ENCODE measurements at regions not wholly inside any gene's neighbourhood (a gene's known extent, or its start where the extent isn't known, plus 50 kb on each side); places are given as distances from the start of the nearest gene placed in this dataset.

DNA sequence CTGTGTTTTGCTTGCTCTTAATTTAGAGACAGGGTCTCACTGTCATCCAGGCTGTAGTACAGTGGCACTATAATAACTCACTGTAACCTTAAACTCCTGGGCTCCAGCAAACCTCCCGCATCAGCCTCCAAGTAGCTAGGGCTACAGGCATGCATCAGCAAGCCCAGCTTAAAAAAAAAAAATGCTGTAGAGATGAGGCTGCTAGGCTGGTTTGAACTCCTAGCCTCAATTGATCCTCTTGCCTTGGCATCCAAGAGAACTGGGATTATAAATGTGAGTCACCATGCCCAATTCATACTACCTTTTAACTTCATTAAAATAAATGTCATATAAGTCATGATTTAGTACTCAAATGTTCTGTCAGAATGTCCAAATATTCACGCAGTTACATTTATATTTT lies 2195.7 kb upstream of the C9orf72 start:
- H3K4me1 Mint-ChIP-seq (ENCODE audit: low read depth), result no peaks in the 10 kb centered on the region
- TF ChIP-seq, protein P1, sequence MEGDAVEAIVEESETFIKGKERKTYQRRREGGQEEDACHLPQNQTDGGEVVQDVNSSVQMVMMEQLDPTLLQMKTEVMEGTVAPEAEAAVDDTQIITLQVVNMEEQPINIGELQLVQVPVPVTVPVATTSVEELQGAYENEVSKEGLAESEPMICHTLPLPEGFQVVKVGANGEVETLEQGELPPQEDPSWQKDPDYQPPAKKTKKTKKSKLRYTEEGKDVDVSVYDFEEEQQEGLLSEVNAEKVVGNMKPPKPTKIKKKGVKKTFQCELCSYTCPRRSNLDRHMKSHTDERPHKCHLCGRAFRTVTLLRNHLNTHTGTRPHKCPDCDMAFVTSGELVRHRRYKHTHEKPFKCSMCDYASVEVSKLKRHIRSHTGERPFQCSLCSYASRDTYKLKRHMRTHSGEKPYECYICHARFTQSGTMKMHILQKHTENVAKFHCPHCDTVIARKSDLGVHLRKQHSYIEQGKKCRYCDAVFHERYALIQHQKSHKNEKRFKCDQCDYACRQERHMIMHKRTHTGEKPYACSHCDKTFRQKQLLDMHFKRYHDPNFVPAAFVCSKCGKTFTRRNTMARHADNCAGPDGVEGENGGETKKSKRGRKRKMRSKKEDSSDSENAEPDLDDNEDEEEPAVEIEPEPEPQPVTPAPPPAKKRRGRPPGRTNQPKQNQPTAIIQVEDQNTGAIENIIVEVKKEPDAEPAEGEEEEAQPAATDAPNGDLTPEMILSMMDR (IDR thresholded peaks at IDR 0.05), result no peak
- ATAC-seq (no peak), DNase-seq (no peak)
- no peak overlapping the region for H3K4me3 Mint-ChIP-seq
- no peak overlapping the region for H3K27ac Mint-ChIP-seq
- intact Hi-C loops (cut with micrococcal nuclease), result no loop called here
- peaks cover 4% of the 10 kb centered on the region for H3K9me3 Mint-ChIP-seq
- CTCF ChIA-PET, result no interaction called here
- H3K27me3 Mint-ChIP-seq, result no peaks in the 10 kb centered on the region
- POLR2A ChIA-PET, result no interaction called here
- no peaks in the 10 kb centered on the region for H3K36me3 Mint-ChIP-seq (ENCODE audit: low read depth)

DNA sequence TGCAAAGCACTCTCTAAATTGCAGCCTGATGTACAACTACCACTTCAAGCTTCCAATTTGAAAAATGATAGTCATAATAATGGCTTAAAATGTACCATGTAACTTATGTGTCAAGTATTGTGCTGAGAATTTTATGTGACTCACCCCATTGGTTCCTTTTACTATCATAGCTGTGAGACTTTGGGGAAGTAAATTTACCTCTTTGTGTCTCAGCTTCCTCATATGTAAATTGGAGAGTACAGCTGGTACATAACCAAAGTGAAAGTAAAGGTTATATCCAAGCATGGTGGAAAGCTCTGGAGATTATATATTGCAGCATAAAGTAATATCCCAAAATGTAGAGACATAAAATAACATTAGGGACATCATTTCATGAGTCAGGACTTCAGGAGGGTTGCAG lies 2200.4 kb upstream of the C9orf72 start:
- ATAC-seq (no peak), DNase-seq (no peak)
- Mint-ChIP-seq H3K27me3 (no peaks in the 10 kb centered on the region), H3K36me3 (ENCODE audit: low read depth) (no peaks in the 10 kb centered on the region), H3K4me1 (ENCODE audit: low read depth) (no peaks in the 10 kb centered on the region), H3K27ac (no peak overlapping the region), H3K9me3 (no peaks in the 10 kb centered on the region), H3K4me3 (no peak overlapping the region)
- POLR2A ChIA-PET, result no interaction called here
- intact Hi-C loops (cut with micrococcal nuclease), result no loop called here
- CTCF ChIA-PET, result no interaction called here
- TF ChIP-seq, protein P1 (IDR thresholded peaks at IDR 0.05), result no peak

DNA sequence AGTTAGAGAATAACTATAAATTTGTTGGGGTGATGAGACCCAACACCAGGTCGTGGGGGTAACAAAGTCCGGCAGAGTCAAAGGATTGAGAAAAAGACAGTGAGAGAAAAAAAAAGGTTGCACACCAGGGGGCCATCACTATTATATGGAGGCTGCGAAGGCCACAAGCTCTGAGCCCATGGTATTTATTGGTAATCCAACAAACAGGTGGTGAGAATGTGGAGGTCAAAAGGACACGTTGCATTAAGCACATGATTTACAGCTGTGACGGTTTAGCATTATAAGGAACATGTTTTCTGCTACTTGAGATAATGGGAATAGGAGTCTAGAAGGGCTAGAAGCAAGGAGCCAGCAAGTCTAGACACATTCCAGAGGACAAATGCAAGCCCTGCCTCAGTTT lies 2202.2 kb upstream of the C9orf72 start:
- intact Hi-C loops (cut with micrococcal nuclease), result no loop called here
- Mint-ChIP-seq H3K27me3 (no peaks in the 10 kb centered on the region), H3K27ac (no peak overlapping the region), H3K9me3 (no peaks in the 10 kb centered on the region), H3K36me3 (ENCODE audit: low read depth) (no peaks in the 10 kb centered on the region), H3K4me3 (no peak overlapping the region), H3K4me1 (ENCODE audit: low read depth) (no peaks in the 10 kb centered on the region)
- ChIA-PET CTCF (no interaction called here), POLR2A (no interaction called here)
- ATAC-seq (no peak), DNase-seq (no peak)
- TF ChIP-seq, protein P1 (IDR thresholded peaks at IDR 0.05), result no peak

DNA sequence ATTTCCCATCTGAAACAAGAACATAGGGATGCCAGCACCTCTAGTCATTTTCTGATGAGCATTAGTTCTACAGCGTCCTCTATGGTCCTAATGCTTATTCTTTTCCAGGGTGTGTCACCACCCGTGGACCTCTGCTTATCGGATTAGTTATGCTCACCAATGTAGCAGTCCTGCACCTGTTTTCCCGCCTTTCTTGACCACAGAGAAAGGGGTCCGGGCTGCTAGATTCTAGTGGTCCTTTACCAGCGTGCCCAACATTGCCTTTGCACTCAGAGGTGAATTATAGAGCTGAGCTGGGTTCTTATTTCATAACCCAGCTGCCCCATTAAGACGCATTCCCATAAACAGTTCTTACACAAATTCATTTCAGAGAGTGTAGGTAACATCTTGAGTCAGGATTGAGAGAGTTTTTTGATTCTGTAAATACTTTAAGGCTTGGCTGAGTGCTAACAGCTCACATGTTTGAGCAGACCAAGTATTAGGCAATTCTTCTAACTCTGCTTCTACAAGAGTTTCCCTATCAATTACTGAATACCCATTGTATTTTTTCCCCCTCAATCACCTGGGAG lies 2205.1 kb upstream of the C9orf72 start:
- Mint-ChIP-seq H3K27me3 (no peaks in the 10 kb centered on the region), H3K36me3 (ENCODE audit: low read depth) (no peaks in the 10 kb centered on the region), H3K27ac (no peak overlapping the region), H3K9me3 (no peaks in the 10 kb centered on the region), H3K4me3 (no peak overlapping the region), H3K4me1 (ENCODE audit: low read depth) (no peaks in the 10 kb centered on the region)
- POLR2A ChIA-PET, result no interaction called here
- CTCF ChIA-PET, result no interaction called here
- DNase-seq, result no peak
- intact Hi-C loops (cut with micrococcal nuclease), result no loop called here
- TF ChIP-seq, protein P1 (IDR thresholded peaks at IDR 0.05), result no peak
- ATAC-seq, result no peak

DNA sequence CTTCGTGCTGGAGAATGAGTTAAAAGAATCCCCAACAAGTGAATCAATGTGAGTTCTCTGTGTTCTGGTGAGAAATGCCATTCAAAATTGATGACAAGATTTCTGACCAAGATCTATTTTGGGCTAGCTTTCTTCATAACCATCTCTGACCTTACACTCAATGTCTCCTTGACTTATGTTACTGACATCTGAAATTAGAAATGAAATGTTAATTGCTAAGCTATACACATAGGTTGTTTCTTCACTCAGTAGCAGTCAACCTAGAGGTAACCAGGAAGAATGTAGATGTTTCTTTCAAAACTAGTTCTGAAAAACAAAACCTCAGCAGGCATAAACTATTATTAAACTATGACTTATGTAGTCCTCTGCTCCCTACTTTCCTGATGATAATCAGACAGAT lies 2220.7 kb upstream of the C9orf72 start:
- no peaks in the 10 kb centered on the region for H3K9me3 Mint-ChIP-seq
- H3K27ac Mint-ChIP-seq, result no peak overlapping the region
- CTCF ChIA-PET, result no interaction called here
- POLR2A ChIA-PET, result no interaction called here
- no peaks in the 10 kb centered on the region for H3K4me1 Mint-ChIP-seq (ENCODE audit: low read depth)
- intact Hi-C loops (cut with micrococcal nuclease), result no loop called here
- no peaks in the 10 kb centered on the region for H3K27me3 Mint-ChIP-seq
- TF ChIP-seq, protein P1 (IDR thresholded peaks at IDR 0.05), result no peak
- no peaks in the 10 kb centered on the region for H3K36me3 Mint-ChIP-seq (ENCODE audit: low read depth)
- ATAC-seq (no peak), DNase-seq (no peak)
- H3K4me3 Mint-ChIP-seq, result no peak overlapping the region
